ENCODE measurements at regions not wholly inside any gene's neighbourhood (a gene's known extent, or its start where the extent isn't known, plus 50 kb on each side); places are given as distances from the start of the nearest gene placed in this dataset.

GRCh38 chr13:74413482-74413881 lies 279.3 kb upstream of the KLF12 start:
- Histone ChIP-seq H3K36me3 (no peaks in the 10 kb centered on the region), H3K9me3 (no peaks in the 10 kb centered on the region), H3K27ac (no peak overlapping the region), H3K4me1 (replicated peaks) (no peaks in the 10 kb centered on the region), H3K4me3 (no peak overlapping the region), H3K27me3 (replicated peaks; ENCODE audit: insufficient read depth) (no peaks in the 10 kb centered on the region)
- 100% methylated on average over 3 of the region's 8 CpGs for WGBS
- DNase-seq (ENCODE audit: low spot score) = no peak
- intact Hi-C loops (cut with DNase I) = no loop called here
- TF ChIP-seq POLR2A (IDR thresholded peaks at IDR 0.05) (no peak), POLR2AphosphoS5 (IDR thresholded peaks at IDR 0.05) (no peak), CTCF (IDR thresholded peaks at IDR 0.05) (no peak)

GRCh38 chr13:74409551-74409950 lies 275.3 kb upstream of the KLF12 start:
- no peak overlapping the region for H3K4me3 ChIP-seq
- no peaks in the 10 kb centered on the region for H3K27me3 ChIP-seq (replicated peaks; ENCODE audit: insufficient read depth)
- TF ChIP-seq CTCF (IDR thresholded peaks at IDR 0.05) = no peak
- TF ChIP-seq POLR2AphosphoS5 (IDR thresholded peaks at IDR 0.05) = no peak
- no peak for TF ChIP-seq POLR2A (IDR thresholded peaks at IDR 0.05)
- H3K27ac ChIP-seq = no peak overlapping the region
- 84% methylated on average over 5 of the region's 5 CpGs for WGBS
- intact Hi-C loops (cut with DNase I) = no loop called here
- H3K4me1 ChIP-seq (replicated peaks) = no peaks in the 10 kb centered on the region
- no peaks in the 10 kb centered on the region for H3K9me3 ChIP-seq
- no peak for DNase-seq (ENCODE audit: low spot score)
- no peaks in the 10 kb centered on the region for H3K36me3 ChIP-seq

- intact Hi-C loops (cut with DNase I) = no loop called here
- WGBS = 79% methylated on average over 3 of the region's 3 CpGs
- Histone ChIP-seq H3K36me3 (no peaks in the 10 kb centered on the region), H3K4me3 (no peak overlapping the region), H3K27ac (no peak overlapping the region), H3K27me3 (replicated peaks; ENCODE audit: insufficient read depth) (no peaks in the 10 kb centered on the region), H3K9me3 (no peaks in the 10 kb centered on the region), H3K4me1 (replicated peaks) (no peaks in the 10 kb centered on the region)
- DNase-seq (ENCODE audit: low spot score) = no peak
- TF ChIP-seq CTCF (IDR thresholded peaks at IDR 0.05) = no peak
- TF ChIP-seq POLR2A (IDR thresholded peaks at IDR 0.05) = no peak
- no peak for TF ChIP-seq POLR2AphosphoS5 (IDR thresholded peaks at IDR 0.05)
These were observed 272.2 kb upstream of the KLF12 start for GRCh38 chr13:74406420-74406819.

- WGBS = 75% methylated on average over 4 of the region's 4 CpGs
These were observed 264.4 kb upstream of the KLF12 start for GRCh38 chr13:74398599-74398998.

More at GRCh38 chr13:74398599-74398998, 264.4 kb upstream of the KLF12 start:
- H3K4me3 ChIP-seq = no peak overlapping the region
- TF ChIP-seq POLR2A (IDR thresholded peaks at IDR 0.05) = no peak
- TF ChIP-seq CTCF (IDR thresholded peaks at IDR 0.05) = no peak
- no peak for TF ChIP-seq POLR2AphosphoS5 (IDR thresholded peaks at IDR 0.05)
- intact Hi-C loops (cut with DNase I) = no loop called here
- H3K36me3 ChIP-seq = no peaks in the 10 kb centered on the region
- H3K4me1 ChIP-seq (replicated peaks) = no peaks in the 10 kb centered on the region
- no peaks in the 10 kb centered on the region for H3K27me3 ChIP-seq (replicated peaks; ENCODE audit: insufficient read depth)
- H3K9me3 ChIP-seq = no peaks in the 10 kb centered on the region
- no peak overlapping the region for H3K27ac ChIP-seq
- no peak for DNase-seq (ENCODE audit: low spot score)
